HG03196 (cell line): ENCODE measurements at regions not wholly inside any gene's neighbourhood (a gene's known extent, or its start where the extent isn't known, plus 50 kb on each side); places are given as distances from the start of the nearest gene placed in this dataset.

Experiments
- ATAC-seq: cut with Tn5 transposase; IDR thresholded peaks from one replicate; pipeline ENCODE4 v1.9.1; 2021; ENCODE audit not compliant: unreplicated experiment

DNA sequence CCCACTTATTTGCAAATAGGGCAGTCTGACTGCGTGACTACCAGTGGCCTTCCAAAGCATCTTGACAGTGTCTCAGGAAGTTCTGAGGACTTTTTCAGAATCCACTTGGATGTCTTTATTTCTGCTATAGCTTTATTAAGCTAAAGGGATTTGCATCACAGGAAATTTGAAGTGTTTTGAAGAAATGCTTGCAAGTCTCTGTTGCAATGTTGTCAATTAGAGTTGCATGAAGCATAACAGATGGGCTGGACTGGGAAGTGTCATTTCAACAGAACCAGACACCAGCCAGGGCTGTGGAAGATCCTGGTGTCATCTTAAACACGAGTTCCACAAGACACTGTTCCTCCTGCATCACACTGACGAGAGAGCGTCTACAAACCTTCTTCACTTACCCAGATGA is 224.5 kb downstream of the EN1 start:
- no peak for ATAC-seq

GRCh38 chr2:118622108-118622507 is 225.3 kb downstream of the EN1 start:
- no peak for ATAC-seq

- no peak for ATAC-seq
Observed at GRCh38 chr2:118618279-118618678, 229.2 kb downstream of the EN1 start.

DNA sequence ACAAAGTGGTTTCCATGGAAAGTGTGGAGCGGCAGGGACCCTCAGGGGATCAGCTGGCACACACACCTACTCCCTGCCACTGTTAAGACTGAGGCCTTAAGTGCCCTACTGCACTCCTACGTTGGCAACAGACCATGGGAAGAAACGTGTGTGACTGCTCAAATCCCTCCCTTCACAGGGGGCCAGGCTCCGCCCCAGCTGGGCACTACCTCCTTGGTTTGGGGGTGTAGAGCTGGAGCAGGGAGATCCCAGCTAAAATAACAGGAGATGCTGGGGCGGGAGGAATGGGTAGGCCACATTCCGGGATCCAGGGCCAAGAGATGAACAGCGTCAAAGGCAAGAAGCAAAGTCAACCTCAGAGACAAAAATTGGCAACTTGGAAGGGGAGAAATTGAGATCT is 231.0 kb downstream of the EN1 start:
- no peak for ATAC-seq

GRCh38 chr2:118614841-118615271 is 232.6 kb downstream of the EN1 start:
- ATAC-seq, result no peak

DNA sequence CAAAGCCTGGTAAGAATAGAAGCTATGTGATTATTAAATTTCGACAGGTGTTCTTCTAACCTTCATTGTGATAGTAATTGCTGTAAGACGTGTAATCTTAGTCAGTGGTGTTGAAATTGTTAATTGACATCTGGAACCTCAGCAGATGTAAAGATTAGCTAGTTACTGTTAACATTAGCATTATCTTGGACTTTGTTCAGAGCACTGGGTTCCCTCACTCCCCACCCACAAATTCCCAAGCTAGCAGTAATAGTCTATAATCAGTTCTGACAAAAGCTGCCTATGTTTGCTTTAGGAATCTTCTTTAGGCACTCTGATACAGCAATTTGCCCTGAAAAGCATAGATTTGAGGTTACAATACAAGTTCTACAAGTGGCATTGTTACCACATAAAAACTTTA is 233.7 kb downstream of the EN1 start:
- ATAC-seq, result no peak

DNA sequence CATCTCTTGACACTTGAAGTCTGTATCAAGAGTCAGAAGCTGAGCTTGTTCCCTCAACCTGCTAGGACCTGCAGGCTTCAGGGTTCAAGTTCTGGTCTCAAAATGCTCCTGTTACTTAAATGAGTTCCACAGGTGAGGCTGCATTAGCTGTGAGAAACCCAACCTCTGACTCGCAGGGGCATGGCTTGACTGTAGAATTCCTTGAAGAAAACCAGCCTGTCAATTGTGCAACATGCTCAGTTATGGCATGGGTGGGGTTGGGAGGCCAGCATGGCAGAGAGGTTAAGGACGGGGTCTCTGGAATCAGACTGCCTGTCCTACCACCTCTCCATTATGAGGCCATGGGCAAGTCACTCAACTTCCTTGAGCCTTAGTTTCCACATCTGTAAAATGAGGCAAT is 235.8 kb downstream of the EN1 start:
- no peak for ATAC-seq

DNA sequence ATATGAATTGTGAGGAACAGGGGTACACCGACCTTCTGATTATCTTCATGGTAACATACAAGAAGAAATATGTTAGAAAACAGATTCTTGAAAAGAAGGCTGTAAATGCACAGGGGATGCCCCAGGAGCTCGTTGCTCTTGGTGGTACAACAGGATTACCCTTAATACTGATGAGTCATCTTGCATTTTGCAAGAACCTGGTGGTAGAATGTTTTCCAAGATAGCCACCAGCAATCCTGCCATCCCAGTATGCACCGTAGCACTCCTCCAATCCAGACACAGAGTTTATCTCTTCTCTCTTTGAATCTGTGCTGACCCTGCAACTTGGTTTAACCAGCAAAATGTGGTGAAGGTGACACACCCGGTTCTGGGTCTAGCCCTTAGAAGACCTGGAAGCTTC is 238.3 kb downstream of the EN1 start:
- ATAC-seq, result no peak

DNA sequence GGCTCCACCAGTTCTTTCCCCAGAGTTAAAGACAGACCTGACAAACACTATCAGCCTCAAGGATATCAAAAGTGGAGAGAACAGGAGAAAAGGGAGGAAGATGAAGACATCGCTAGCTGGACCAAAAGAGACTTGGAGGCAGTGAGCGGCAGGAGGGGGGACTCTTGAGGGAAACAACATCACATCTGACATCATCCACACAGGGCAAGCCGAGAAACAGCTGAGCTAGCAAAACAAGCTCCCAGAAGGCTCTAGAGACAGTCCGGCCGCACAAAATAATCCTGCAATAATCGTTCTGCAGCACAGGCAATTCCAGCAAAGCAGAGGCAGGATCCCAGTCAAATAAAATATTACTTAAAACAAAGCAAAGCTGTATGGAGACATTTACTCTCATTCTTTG is 239.8 kb downstream of the EN1 start:
- ATAC-seq, result no peak

DNA sequence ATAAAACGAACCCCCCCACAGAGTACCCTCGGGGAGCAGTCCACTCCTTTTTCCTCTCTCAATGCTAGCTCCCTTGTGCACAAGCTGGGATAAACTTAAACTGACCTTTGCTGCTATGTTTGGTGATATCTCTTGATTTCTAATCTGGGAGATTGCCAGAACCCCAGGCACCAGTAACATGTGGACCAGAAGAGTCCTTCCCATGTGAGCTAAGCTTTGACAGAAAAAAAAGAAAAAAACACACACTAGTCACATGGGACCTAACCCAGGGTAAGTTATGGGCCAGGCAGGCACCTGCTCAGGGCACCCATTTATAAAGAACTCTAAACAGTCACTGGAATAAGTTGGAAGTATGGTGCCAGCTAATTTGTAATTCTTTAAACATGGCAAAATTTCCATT is 242.6 kb downstream of the EN1 start:
- ATAC-seq, result no peak

GRCh38 chr2:118604371-118604770 is 243.1 kb downstream of the EN1 start:
- no peak for ATAC-seq

GRCh38 chr2:118599141-118599540 is 248.3 kb downstream of the EN1 start:
- no peak for ATAC-seq

- ATAC-seq, result no peak
Observed at GRCh38 chr2:118596620-118597019, 250.8 kb downstream of the EN1 start.

GRCh38 chr2:118593257-118593656 is 254.2 kb downstream of the EN1 start:
- no peak for ATAC-seq

DNA sequence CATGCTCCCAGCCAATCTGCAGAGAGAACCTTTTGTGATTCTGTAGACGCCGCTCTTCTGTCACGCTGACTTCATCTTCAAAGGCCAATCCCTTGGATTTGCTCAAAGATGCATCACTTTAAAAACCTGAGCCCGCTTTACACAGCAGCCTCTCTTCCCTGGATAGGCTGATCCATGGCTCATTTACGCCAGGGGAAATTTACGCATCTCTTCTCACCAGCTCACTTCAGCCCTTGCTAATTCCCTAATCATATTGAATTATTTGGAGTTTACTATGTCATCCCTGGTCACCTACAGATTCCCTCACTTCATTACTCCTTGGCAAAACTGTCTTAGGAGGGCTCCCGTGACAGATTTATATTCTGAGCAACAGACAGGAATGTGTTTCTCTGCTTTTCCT is 256.2 kb downstream of the EN1 start:
- ATAC-seq, result no peak

DNA sequence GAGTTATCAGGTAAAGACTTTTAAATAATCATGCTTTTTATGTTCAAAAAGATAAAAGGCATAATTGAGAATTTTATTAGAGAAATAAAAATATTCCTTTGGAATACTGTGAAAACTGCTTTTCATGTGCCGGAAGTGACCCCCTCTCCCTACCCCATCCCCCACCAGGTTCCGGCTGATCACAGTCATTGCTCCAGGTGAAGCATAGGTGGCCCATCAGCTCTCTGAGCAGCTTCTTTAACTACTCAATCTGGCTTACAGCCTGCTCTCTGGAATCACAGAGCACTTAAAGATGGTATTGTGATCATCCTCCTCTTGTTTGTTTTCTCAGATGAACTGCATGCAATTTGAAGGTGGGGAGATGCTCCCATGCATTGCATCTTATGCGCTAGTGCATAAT is 257.7 kb downstream of the EN1 start:
- ATAC-seq, result no peak

GRCh38 chr2:118588850-118589249 is 258.6 kb downstream of the EN1 start:
- no peak for ATAC-seq

DNA sequence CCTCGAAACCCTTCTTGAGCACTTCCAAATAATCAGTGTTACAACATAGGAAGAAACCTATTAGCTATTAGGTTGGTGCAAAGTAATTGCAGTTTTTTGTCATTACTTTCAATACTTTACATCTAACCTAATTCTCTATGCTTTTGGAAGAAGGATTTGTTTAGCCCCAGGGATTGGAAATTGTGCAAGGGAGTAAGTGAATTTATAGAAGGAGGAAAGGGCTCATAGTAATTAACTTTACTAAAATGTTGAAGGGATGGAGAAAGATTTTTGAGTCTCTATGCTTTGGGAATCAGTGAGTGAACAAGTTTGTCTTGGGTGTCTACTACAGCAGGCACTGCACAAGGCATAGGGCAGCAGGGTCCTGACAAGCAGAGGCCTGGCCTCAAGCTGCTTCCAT is 261.1 kb downstream of the EN1 start:
- no peak for ATAC-seq

- ATAC-seq, result no peak
Observed at GRCh38 chr2:118584877-118585276, 262.6 kb downstream of the EN1 start.

DNA sequence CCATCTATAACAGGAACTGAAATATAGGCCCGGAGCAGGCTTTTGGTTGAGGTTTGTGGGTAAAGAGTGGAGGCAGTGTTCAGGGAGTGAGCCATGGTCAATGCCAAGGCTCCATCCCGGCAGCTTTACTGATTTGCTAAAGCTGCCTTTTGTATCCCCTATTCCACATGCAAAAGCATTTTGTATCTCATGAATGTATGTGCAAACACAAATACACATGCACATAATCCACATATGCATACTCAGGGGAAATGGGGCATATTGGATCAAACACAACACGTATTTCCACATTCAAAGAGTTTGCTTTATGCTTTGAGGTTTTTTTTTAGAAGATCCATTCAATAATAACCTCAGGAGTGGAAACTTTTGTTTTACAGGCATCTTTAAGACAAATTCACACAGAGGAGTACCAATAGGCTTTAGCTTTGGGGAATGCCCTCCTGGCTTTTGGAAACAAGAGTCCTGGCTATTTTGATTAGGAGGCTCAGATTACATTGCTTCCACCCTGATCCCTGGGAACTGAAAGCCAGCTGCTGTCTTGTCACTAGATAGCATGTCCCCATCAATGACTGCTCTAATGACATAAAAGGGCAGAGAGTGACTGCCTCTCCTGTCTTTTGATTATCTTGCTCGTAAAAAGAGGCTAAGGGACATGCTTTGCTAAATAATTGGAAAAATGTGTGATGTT is 263.2 kb downstream of the EN1 start:
- no peak for ATAC-seq

- no peak for ATAC-seq
Observed at GRCh38 chr2:118582058-118582457, 265.4 kb downstream of the EN1 start.

GRCh38 chr2:118580651-118581050 is 266.8 kb downstream of the EN1 start:
- ATAC-seq, result no peak

- no peak for ATAC-seq
Observed at GRCh38 chr2:118580107-118580506, 267.3 kb downstream of the EN1 start.
